ENCODE measurements at regions not wholly inside any gene's neighbourhood (a gene's known extent, or its start where the extent isn't known, plus 50 kb on each side); places are given as distances from the start of the nearest gene placed in this dataset.

DNA sequence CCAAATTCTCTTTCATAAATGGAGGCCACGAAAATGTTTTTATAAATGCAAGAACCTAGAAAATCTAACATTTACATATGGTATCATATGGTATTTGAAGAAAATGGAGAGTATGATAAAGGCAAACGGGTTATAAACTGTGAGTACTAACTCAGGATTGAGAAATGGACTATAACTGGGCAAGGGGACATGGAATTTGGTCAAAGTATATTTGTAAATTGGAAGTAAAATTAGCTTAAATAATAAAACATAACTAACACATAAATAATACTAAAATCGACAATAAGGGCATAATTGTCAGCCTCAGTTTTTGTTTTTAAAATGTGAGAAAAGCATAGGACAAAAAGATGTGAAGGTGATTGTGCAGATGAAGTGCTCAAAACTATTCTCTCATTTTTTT lies 1516.3 kb upstream of the MIR17HG start:
- DNase-seq (ENCODE audit: low read depth) = no peak

- no peak for DNase-seq (ENCODE audit: low read depth)
Measured at GRCh38 chr13:89832827-89833226, 1514.7 kb upstream of the MIR17HG start.

- DNase-seq (ENCODE audit: low read depth) = no peak
Measured at GRCh38 chr13:89843621-89844020, 1503.9 kb upstream of the MIR17HG start.

DNA sequence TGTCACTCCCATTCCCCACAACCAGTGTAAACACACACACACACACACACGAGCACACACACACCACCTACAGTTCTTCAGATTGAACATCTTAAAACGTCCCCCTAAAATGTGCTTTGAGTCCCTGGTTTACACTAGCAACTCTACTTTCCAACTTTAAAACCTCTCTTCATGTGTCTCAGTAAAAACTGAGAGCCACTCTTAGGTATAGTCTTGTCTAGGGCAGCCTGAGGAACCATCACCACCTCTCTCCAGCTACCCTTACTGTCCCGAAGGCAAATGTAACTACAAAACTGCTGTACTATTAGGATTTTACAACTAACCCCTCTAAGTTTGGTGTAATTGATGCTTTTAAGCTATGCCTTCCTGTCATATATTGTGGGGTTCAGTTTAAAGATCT lies 1501.6 kb upstream of the MIR17HG start:
- no peak for DNase-seq (ENCODE audit: low read depth)

GRCh38 chr13:89846926-89847585 lies 1500.4 kb upstream of the MIR17HG start:
- no peak for DNase-seq (ENCODE audit: low read depth)

DNA sequence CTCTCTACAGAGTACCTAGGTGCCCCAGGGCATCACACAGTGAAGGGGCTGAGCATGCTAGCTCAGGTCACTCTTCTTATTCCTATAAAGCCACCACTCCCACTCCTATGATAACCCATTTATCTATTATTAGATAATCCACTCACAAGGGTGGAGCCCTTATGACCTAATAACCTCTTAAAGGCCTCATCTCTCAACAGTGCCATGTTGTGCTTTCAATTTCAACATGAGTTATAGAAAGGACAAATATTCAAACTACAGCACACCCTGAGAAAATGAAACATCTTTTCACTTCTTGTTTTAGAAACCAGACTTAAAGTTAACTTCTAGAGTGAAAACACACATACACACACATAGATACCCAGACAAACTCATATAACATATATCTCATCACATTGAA lies 1494.9 kb upstream of the MIR17HG start:
- no peak for DNase-seq (ENCODE audit: low read depth)

GRCh38 chr13:89856512-89856911 lies 1491.0 kb upstream of the MIR17HG start:
- DNase-seq (ENCODE audit: low read depth) = no peak

DNA sequence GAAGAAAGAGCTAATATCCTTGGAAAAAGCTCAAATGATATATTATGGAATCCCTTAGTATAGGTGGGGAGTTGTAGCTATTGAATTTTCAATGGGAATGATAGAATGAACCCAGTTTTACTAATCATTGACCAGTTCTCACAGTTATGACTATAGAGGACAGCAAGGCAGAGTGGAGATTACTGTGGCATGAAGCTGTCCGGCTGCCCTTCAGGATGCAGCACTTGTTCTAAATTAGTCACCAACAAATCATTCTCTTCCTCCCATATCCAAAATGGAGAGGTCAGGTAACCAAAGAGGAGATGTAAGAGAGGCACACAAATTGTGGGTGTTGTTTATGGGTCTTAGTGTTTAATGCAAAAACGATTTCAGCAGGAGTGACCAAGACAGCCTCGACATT lies 1490.0 kb upstream of the MIR17HG start:
- no peak for DNase-seq (ENCODE audit: low read depth)

DNA sequence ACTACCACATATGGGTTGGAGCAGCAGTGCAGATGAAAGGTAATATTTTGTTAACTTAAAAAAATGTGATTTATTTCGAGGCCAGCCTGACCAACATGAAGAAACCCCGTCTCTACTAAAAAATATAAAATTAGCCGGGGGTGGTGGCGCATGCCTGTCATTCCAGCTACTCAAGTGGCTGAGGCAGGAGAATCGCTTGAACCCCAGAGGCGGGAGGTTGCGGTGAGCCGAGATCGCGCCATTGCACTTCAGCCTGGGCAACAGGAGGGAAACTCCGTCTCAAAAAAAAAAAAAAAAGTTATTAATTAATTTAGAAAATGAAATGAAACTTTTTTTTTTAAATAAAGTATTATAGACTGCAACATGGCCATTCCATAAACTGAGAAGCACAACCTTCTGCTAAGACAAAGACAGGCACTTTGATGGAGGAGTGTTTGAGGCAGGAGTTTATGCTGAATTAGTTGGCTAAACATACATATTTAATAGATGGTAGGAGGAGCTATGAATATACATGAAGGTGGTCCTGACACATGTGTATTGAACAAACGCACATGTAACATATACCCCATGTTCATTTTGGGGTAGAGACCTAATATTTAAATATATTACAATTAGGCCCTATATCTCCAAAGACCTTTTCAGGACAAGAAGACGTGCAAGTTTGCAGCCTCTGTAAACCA lies 1485.3 kb upstream of the MIR17HG start:
- no peak for DNase-seq (ENCODE audit: low read depth)

GRCh38 chr13:89862691-89863036 lies 1484.8 kb upstream of the MIR17HG start:
- DNase-seq (ENCODE audit: low read depth) = no peak

DNA sequence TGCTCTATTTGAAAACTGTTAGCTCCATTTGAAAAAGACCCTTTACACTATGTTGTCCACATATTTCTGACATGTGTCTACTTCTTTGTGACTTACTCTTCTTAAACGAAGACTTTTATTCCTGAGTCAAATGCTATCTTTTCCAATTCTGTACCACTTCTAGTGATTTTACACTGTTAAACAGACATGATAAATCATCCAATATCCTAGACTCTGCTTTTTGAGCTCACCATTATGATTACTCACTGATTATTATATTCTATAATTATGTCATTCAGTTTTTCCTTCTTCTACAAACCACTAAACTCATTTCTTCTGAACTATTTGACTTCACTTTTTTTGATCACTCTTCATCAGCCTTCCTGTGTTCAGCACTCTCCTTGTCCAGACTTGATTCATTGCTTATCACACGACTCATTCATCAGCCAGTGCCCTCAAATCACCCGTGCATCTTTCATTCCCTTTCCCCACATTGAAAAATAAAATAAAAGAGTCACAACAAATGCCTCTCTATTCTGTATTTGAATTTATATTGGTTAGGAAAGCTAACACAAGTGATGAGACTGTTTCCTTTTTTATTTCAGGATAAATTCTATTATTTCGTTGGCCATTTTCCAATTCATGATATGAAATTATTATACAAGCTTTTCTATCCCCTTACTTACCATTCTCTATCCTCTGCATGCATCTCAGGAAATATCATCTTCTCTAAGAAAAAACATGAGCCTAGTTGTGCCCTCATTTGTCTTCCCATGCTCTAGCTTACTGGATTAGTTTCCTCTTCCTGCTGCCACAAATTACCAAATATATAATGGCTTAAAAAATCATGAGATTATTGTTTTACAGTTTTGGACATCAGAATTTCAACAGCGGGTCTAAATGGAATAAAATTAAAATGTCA lies 1482.1 kb upstream of the MIR17HG start:
- no peak for DNase-seq (ENCODE audit: low read depth)

DNA sequence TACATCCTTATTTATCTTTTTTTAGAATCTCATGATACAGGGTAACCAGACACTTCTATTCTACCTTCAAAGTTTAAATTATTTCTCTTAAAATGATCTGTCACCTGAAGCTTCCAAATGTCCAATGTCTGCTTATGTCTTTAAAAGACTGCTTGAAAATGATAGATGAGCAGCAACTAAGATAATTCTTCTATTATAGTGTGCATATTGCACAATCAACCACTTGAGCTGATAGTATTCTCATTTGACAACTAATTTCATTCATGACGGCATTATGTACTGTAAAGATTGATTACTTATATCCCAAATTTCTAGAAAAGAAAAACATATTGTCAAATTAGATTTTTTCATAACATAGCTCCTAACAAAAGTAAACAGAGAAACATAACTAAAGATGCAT lies 1478.2 kb upstream of the MIR17HG start:
- DNase-seq (ENCODE audit: low read depth) = no peak

DNA sequence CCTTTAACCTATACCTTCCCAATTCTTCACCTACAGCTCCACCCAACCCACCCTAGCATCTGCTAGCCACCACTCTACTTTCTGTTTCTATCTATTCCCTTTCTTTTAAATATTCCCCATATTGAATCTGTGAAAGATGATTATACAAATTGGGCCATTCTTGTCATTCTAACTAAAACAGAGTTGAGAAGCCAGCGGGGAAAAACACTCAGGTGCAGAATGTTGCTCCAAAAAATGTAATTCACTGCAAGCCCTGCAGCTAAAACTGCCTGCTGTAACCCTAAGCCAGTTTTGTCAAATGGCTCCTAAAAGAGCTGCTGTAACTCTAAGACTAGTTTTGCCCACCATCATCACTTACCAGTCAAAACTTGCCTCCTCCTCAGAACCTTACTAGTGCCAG lies 1468.6 kb upstream of the MIR17HG start:
- DNase-seq (ENCODE audit: low read depth) = no peak

- DNase-seq (ENCODE audit: low read depth) = no peak
Measured at GRCh38 chr13:89880201-89880600, 1467.3 kb upstream of the MIR17HG start.

DNA sequence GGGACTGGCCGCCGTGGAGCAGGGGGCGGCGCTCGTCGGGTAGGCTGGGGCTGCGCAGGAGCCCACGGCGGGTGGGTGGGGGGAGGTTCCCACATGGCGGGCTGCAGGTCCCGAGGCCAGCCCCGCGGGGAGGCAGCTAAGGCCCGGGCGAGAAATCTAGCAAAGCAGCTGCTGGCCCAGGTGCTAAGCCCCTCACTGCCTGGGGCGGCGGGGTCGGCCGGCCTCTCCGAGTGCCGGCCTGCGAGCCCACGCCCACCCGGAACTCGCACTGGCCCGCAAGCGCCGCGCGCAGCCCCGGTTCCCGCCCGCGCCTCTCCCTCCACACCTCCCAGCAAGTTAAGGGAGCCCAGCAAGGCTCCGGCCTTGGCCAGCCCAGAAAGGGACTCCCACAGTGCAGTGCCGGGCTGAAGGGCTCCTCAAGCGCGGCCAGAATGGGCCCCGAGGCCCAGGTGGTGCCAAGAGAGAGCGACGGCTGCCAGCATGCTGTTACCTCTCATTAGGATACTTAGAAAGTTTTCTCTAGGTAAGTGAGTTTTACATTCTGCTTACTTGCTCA lies 1463.5 kb upstream of the MIR17HG start:
- no peak for DNase-seq (ENCODE audit: low read depth)

GRCh38 chr13:89890806-89891205 lies 1456.7 kb upstream of the MIR17HG start:
- no peak for DNase-seq (ENCODE audit: low read depth)

DNA sequence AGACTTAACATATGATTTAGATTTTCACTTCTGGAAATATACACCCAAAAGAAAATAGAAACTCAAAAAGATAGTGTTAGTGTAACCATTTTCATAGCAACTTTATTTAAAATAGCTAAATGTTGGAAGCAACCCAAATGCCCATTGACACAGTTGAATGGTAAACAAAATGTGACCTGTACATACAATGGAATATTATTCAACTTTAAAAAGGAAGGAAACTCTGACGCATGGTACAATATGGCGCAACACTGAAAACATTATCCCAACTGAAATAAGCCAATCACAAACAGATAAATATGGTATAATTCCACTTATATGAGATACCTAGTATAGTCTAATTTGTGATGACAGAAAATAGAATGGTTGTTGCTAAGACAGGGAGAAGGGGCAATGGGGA lies 1456.1 kb upstream of the MIR17HG start:
- no peak for DNase-seq (ENCODE audit: low read depth)

DNA sequence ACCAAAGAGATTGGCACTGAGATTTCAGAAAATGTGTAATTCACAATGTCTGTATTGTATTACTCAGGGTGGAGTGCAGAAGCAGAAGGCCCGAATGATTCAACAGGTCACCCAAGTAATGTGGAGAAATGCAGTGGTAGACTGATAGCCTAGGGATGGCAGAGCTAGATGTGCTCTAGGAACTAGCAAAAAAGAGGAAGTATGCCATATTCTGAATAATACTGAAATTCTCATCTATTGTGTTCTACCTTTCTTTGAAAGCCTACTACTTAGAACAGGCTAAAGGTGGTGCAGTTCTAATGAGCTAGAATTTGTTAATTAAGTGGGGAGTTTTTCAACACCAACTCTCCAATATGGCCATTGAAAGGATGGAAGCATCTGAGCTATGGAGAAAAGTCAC lies 1449.8 kb upstream of the MIR17HG start:
- DNase-seq (ENCODE audit: low read depth) = no peak

- no peak for DNase-seq (ENCODE audit: low read depth)
Measured at GRCh38 chr13:89899302-89900103, 1448.0 kb upstream of the MIR17HG start.

- no peak for DNase-seq (ENCODE audit: low read depth)
Measured at GRCh38 chr13:89900104-89900765, 1447.3 kb upstream of the MIR17HG start.

GRCh38 chr13:89902223-89902622 lies 1445.3 kb upstream of the MIR17HG start:
- no peak for DNase-seq (ENCODE audit: low read depth)

All from GM04503 (cell line).